ENCODE measurements at regions not wholly inside any gene's neighbourhood (a gene's known extent, or its start where the extent isn't known, plus 50 kb on each side); places are given as distances from the start of the nearest gene placed in this dataset.

- TF ChIP-seq POLR2AphosphoS5 (IDR thresholded peaks at IDR 0.05) (no peak), CTCF (IDR thresholded peaks at IDR 0.05; ENCODE audit: poor library complexity, severe bottlenecking) (no peak), SMC3 (conservative IDR thresholded peaks at IDR 0.05; ENCODE audit: poor library complexity) (no peak), EP300 (conservative IDR thresholded peaks at IDR 0.05; ENCODE audit: poor library complexity, severe bottlenecking) (no peak), RAD21 (conservative IDR thresholded peaks at IDR 0.05) (no peak), EZH2 (IDR thresholded peaks at IDR 0.05; ENCODE audit: borderline replicate concordance, insufficient read depth, low read length, poor library complexity, severe bottlenecking) (no peak)
These were observed 255.3 kb upstream of the MTNR1B start for GRCh38 chr11:92714111-92714510.

All from neural cell (in vitro differentiated cells).